Endodermal cell (in vitro differentiated cells): ENCODE measurements at regions not wholly inside any gene's neighbourhood (a gene's known extent, or its start where the extent isn't known, plus 50 kb on each side); places are given as distances from the start of the nearest gene placed in this dataset.

Experiments
- DNase-seq: peaks from one replicate; pipeline ENCODE4 v3.0.0-alpha.2; 2017
- H3K27ac ChIP-seq: 2 replicates; pipeline ENCODE4 v1.5.1; 2013; ENCODE audit warnings: mild to moderate bottlenecking, low read depth, low read length, moderate library complexity
- H3K27me3 ChIP-seq: 2 replicates; pipeline ENCODE4 v1.6.1; 2013; ENCODE audit warnings: mild to moderate bottlenecking, low read length, moderate library complexity; ENCODE audit not compliant: insufficient read depth, control insufficient read depth, poor library complexity, severe bottlenecking
- H3K36me3 ChIP-seq: 2 replicates; pipeline ENCODE4 v1.7.0; 2013; ENCODE audit warnings: mild to moderate bottlenecking, low read length, moderate library complexity; ENCODE audit not compliant: control insufficient read depth, insufficient read depth
- H3K4me1 ChIP-seq: one replicate; pipeline ENCODE4 v1.7.0; 2013; ENCODE audit warnings: low read length; ENCODE audit not compliant: control insufficient read depth, insufficient read depth
- H3K4me3 ChIP-seq: 2 replicates; pipeline ENCODE4 v1.5.1; 2013; ENCODE audit warnings: mild to moderate bottlenecking, low read length, moderate library complexity
- H3K9ac ChIP-seq: 2 replicates; pipeline ENCODE4 v1.6.1; 2013; ENCODE audit warnings: mild to moderate bottlenecking, low read length, moderate library complexity; ENCODE audit not compliant: poor library complexity, severe bottlenecking; ENCODE audit errors: extremely low read depth
- H3K9me3 ChIP-seq: 2 replicates; pipeline ENCODE4 v1.6.1; 2013; ENCODE audit warnings: mild to moderate bottlenecking, low read length, moderate library complexity; ENCODE audit not compliant: control insufficient read depth
- H3K27ac Mint-ChIP-seq: 2 replicates; pipeline ENCODE4 v1.8.0; 2020; ENCODE audit warnings: mixed read lengths
- H3K27me3 Mint-ChIP-seq: 2 replicates; pipeline ENCODE4 v1.8.0; 2021; ENCODE audit warnings: mild to moderate bottlenecking, mixed read lengths; ENCODE audit not compliant: insufficient read depth
- H3K36me3 Mint-ChIP-seq: 2 replicates; pipeline ENCODE4 v1.8.0; 2020; ENCODE audit warnings: low read depth, mixed read lengths
- H3K4me1 Mint-ChIP-seq: 2 replicates; pipeline ENCODE4 v1.8.0; 2020; ENCODE audit warnings: mixed read lengths
- H3K4me3 Mint-ChIP-seq: 2 replicates; pipeline ENCODE4 v1.8.0; 2020; ENCODE audit warnings: mild to moderate bottlenecking, moderate library complexity, mixed read lengths
- H3K9me3 Mint-ChIP-seq: 2 replicates; pipeline ENCODE4 v1.8.0; 2020; ENCODE audit warnings: mild to moderate bottlenecking, mixed read lengths
- WGBS, 2 experiments: methylation state at CpG; one replicate each; pipeline versions ENCODE4 v1.1.5 to v1.1.7; 2013; ENCODE audit warnings: missing lambda C conversion rate in 2 of 2, mixed read lengths in 1 of 2; ENCODE audit not compliant: insufficient coverage in 1 of 2, insufficient read length in 1 of 2; 5-methylcytosine and 5-hydroxymethylcytosine counted together
- TF ChIP-seq, protein P1 (sequence below): fragments of 200-600 bp; sonication (generic); conservative IDR thresholded peaks from 2 replicates; pipeline ENCODE4 v1.5.0; 2021; ENCODE audit warnings: antibody characterized with exemption, mild to moderate bottlenecking

DNA sequence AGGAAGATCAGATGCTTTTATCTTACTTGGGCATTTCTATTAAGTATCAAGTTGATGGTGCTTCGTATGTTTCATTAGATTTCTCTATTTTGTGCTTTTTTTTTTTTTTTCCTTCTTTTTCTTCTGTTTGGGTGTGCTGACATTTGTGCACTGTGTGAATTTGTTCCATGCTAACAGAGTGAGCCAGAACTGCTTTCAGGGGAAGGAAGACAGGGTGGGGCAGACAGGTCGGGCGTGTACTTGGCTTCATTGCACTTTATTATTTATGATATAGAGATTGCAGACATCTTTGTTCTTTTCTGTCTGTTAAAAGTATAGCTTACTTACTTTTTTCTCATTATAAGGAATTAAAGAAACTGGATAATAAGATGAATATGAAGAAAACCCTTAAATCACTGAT, 112.2 kb downstream of the FGF18 start:
- H3K27me3 Mint-ChIP-seq, result peaks cover 2% of the 10 kb centered on the region
- TF ChIP-seq, protein P1, sequence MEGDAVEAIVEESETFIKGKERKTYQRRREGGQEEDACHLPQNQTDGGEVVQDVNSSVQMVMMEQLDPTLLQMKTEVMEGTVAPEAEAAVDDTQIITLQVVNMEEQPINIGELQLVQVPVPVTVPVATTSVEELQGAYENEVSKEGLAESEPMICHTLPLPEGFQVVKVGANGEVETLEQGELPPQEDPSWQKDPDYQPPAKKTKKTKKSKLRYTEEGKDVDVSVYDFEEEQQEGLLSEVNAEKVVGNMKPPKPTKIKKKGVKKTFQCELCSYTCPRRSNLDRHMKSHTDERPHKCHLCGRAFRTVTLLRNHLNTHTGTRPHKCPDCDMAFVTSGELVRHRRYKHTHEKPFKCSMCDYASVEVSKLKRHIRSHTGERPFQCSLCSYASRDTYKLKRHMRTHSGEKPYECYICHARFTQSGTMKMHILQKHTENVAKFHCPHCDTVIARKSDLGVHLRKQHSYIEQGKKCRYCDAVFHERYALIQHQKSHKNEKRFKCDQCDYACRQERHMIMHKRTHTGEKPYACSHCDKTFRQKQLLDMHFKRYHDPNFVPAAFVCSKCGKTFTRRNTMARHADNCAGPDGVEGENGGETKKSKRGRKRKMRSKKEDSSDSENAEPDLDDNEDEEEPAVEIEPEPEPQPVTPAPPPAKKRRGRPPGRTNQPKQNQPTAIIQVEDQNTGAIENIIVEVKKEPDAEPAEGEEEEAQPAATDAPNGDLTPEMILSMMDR, result no peak
- H3K27ac Mint-ChIP-seq, result no peak overlapping the region
- Histone ChIP-seq H3K4me3 (no peak overlapping the region), H3K36me3 (no peaks in the 10 kb centered on the region), H3K9ac (no peak overlapping the region), H3K9me3 (no peaks in the 10 kb centered on the region), H3K27me3 (no peaks in the 10 kb centered on the region), H3K27ac (no peak overlapping the region), H3K4me1 (no peaks in the 10 kb centered on the region)
- DNase-seq, result no peak
- WGBS, 2 experiments, result 98% methylated on average over 3 of the region's 3 CpGs; no CpG with 5 or more reads in 1 of the 2 experiments
- H3K9me3 Mint-ChIP-seq, result no peaks in the 10 kb centered on the region
- H3K4me3 Mint-ChIP-seq, result no peak overlapping the region
- H3K36me3 Mint-ChIP-seq, result no peaks in the 10 kb centered on the region
- no peaks in the 10 kb centered on the region for H3K4me1 Mint-ChIP-seq

DNA sequence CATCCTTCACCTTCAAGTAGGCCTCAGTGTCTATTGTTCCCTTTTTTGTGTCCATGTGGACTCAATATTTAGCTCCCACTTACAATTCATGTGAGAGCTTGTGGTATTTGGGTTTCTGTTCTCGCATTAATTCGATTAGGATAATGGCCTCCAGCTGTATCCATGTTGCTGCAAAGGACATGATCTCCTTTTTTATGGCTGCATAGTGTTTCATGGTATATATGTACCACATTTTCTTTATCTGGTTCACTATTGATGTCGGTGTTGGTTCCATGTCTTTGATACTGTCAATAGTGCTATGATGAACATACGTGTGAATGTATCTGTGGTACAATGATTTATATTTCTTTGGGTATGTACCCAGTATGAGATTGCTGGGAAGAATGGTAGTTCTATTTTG, 113.7 kb downstream of the FGF18 start:
- Mint-ChIP-seq H3K4me3 (no peak overlapping the region), H3K36me3 (no peaks in the 10 kb centered on the region), H3K27ac (no peak overlapping the region), H3K9me3 (no peaks in the 10 kb centered on the region), H3K27me3 (peaks cover 2% of the 10 kb centered on the region), H3K4me1 (no peaks in the 10 kb centered on the region)
- Histone ChIP-seq H3K27me3 (no peaks in the 10 kb centered on the region), H3K36me3 (no peaks in the 10 kb centered on the region), H3K27ac (no peak overlapping the region), H3K9ac (no peak overlapping the region), H3K4me1 (no peaks in the 10 kb centered on the region), H3K9me3 (no peaks in the 10 kb centered on the region), H3K4me3 (no peak overlapping the region)
- 97 to 100% methylated on average over 4 of the region's 4 CpGs for WGBS, 2 experiments
- no peak for DNase-seq
- TF ChIP-seq, protein P1, result no peak

DNA sequence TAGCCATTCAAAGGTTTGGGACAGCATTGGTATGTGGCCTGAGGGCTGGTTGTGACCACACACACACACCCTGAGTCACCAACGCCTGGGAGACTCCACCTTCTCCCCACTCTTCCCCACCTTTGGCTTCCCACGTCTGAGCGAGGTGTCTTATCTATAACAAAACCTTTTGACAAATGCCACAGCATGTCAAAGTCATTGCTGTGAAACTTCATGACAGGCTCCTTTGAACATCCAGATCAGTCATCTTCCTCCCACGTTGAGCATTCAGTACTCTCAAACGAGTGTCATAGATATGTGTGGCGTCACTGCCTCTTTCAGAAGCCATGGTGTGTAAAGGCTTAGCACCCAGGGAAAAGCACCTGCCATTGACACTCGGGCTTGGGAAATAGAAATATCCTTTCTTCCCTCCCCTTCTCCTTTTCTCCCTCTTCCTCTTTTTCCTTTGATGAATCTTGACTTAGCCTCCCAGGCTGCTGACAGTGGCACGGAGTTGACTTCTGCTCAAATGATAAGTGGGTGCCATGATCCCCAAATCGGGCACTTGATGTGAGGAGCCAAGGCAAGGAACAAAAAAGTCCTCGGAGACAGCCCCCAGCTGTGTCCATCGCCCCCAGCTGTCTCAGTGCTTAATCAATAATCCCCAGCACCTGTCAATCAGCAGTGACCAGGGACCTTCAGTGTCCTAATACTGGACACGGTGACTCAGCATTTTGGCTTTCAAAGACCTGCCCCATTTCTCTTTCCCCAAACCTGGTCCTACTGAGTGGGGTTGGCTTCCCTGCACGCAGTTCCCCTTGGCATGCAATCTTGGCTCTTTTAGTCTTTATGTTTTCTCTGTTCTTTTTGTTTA, 114.8 kb downstream of the FGF18 start:
- Histone ChIP-seq H3K9me3 (no peaks in the 10 kb centered on the region), H3K9ac (no peak overlapping the region), H3K27ac (no peak overlapping the region), H3K36me3 (no peaks in the 10 kb centered on the region), H3K27me3 (no peaks in the 10 kb centered on the region), H3K4me1 (no peaks in the 10 kb centered on the region), H3K4me3 (no peak overlapping the region)
- Mint-ChIP-seq H3K27me3 (peaks cover 2% of the 10 kb centered on the region), H3K27ac (no peak overlapping the region), H3K9me3 (no peaks in the 10 kb centered on the region), H3K4me3 (no peak overlapping the region), H3K4me1 (no peaks in the 10 kb centered on the region), H3K36me3 (no peaks in the 10 kb centered on the region)
- 74 to 78% methylated on average over 11 to 13 of the region's 13 CpGs for WGBS, 2 experiments
- TF ChIP-seq, protein P1, result no peak
- no peak for DNase-seq
